HepG2 (cell line): ENCODE measurements at regions not wholly inside any gene's neighbourhood (a gene's known extent, or its start where the extent isn't known, plus 50 kb on each side); places are given as distances from the start of the nearest gene placed in this dataset.

Experiments used
- CEBPZ ChIP-seq: IDR thresholded peaks from 2 replicates; pipeline ENCODE4 v1.6.1; 2012; ENCODE audit warnings: low read length, improper control_type of control experiment
- HNF1A ChIP-seq, 2 experiments: sonication (generic) in 1 of 2; formaldehyde crosslinking in 1 of 2; IDR thresholded peaks; 2 replicates each; pipeline versions ENCODE4 v1.4.0 to v1.6.1; 2016 to 2020; ENCODE audit warnings: borderline replicate concordance in 1 of 2, low read depth in 1 of 2, mild to moderate bottlenecking in 1 of 2, missing genetic modification reagents in 1 of 2
- XRCC5 ChIP-seq: fragments of 200-400 bp; formaldehyde crosslinking; optimal IDR thresholded peaks from 2 replicates; pipeline ENCODE3; 2017; ENCODE audit warnings: mild to moderate bottlenecking, low read length
- ZBTB10 ChIP-seq: sonication (generic); formaldehyde crosslinking; IDR thresholded peaks from 2 replicates; pipeline ENCODE4 v1.4.0; 2020; ENCODE audit warnings: missing genetic modification reagents, borderline replicate concordance

GRCh38 chr11:91922846-91923245 is 301.8 kb upstream of the FAT3 start (continued):
- TF ChIP-seq HNF1A (IDR thresholded peaks at IDR 0.05; ENCODE audit: low read depth): no peak
- TF ChIP-seq HNF1A (CRISPR knock-in tag; IDR thresholded peaks at IDR 0.05; ENCODE audit: borderline replicate concordance): no peak
- TF ChIP-seq XRCC5: no peak
- no peak for TF ChIP-seq ZBTB10
- TF ChIP-seq CEBPZ: no peak
